Liver (tissue), 8 donors: ENCODE measurements at regions not wholly inside any gene's neighbourhood (a gene's known extent, or its start where the extent isn't known, plus 50 kb on each side); places are given as distances from the start of the nearest gene placed in this dataset.

Experiments used
- DNase-seq: peaks from one replicate; pipeline ENCODE4 v3.0.0-alpha.2; 2017; ENCODE audit warnings: low spot score
- H3K27ac ChIP-seq, 2 donors: one replicate each; pipeline ENCODE4 v1.7.0; 2013; ENCODE audit warnings: inconsistent platforms in 2 of 2, low read length in 2 of 2, control low read depth in 1 of 2, low read depth in 1 of 2, mild to moderate bottlenecking in 1 of 2
- H3K27me3 ChIP-seq, 4 donors: one replicate each; pipeline versions ENCODE4 v1.6.1 to v1.7.0; 2013; ENCODE audit warnings: low read length in 3 of 4, inconsistent platforms in 1 of 4, mild to moderate bottlenecking in 1 of 4, moderate library complexity in 1 of 4; ENCODE audit not compliant: control insufficient read depth in 4 of 4, insufficient read depth in 4 of 4
- H3K36me3 ChIP-seq, 4 donors: one replicate each; pipeline versions ENCODE4 v1.6.1 to v1.7.0; 2013; ENCODE audit warnings: low read length in 3 of 4, mild to moderate bottlenecking in 3 of 4, low read depth in 1 of 4, moderate library complexity in 1 of 4; ENCODE audit not compliant: control insufficient read depth in 4 of 4, insufficient read depth in 3 of 4
- H3K4me1 ChIP-seq, 4 donors: one replicate each; pipeline versions ENCODE4 v1.6.1 to v1.7.0; 2013; ENCODE audit warnings: low read length in 3 of 4, mild to moderate bottlenecking in 3 of 4, moderate library complexity in 1 of 4; ENCODE audit not compliant: control insufficient read depth in 4 of 4, insufficient read depth in 4 of 4
- H3K4me3 ChIP-seq, 3 donors: one replicate each; pipeline versions ENCODE4 v1.6.1 to v1.7.0; 2013; ENCODE audit warnings: low read length in 3 of 3, control low read depth in 1 of 3, low read depth in 1 of 3, mild to moderate bottlenecking in 1 of 3
- H3K9ac ChIP-seq, 2 donors: one replicate each; pipeline ENCODE4 v1.7.0; 2013; ENCODE audit warnings: low read length in 2 of 2, mild to moderate bottlenecking in 2 of 2, moderate library complexity in 2 of 2, control low read depth in 1 of 2, low read depth in 1 of 2
- H3K9me3 ChIP-seq, 4 donors: one replicate each; pipeline versions ENCODE4 v1.6.1 to v1.7.0; 2013; ENCODE audit warnings: low read length in 3 of 4; ENCODE audit not compliant: control insufficient read depth in 4 of 4
- EGR1 ChIP-seq, 2 donors: IDR thresholded peaks; 2 replicates each; pipeline ENCODE4 v1.6.1; 2016 to 2018; ENCODE audit warnings: antibody characterized with exemption in 2 of 2, low read depth in 2 of 2
- FOXA1 ChIP-seq: IDR thresholded peaks from 2 replicates; pipeline ENCODE4 v1.6.1; 2016; ENCODE audit warnings: antibody characterized with exemption
- FOXA2 ChIP-seq: IDR thresholded peaks from 2 replicates; pipeline ENCODE4 v1.6.1; 2016; ENCODE audit warnings: antibody characterized with exemption
- GABPA ChIP-seq, 2 donors: IDR thresholded peaks in 1 of 2; conservative IDR thresholded peaks in 1 of 2; 2 replicates each; pipeline ENCODE4 v1.6.1; 2016; ENCODE audit warnings: antibody characterized with exemption in 2 of 2, mild to moderate bottlenecking in 1 of 2, moderate library complexity in 1 of 2
- HNF4A ChIP-seq, 2 donors: conservative IDR thresholded peaks; 2 replicates each; pipeline ENCODE4 v1.6.1; 2016; ENCODE audit warnings: antibody characterized with exemption in 2 of 2, mild to moderate bottlenecking in 2 of 2
- HNF4G ChIP-seq: IDR thresholded peaks from 2 replicates; pipeline ENCODE4 v1.6.1; 2016; ENCODE audit warnings: antibody characterized with exemption
- JUND ChIP-seq, 2 donors: IDR thresholded peaks; 2 replicates each; pipeline ENCODE4 v1.6.1; 2016; ENCODE audit warnings: antibody characterized with exemption in 2 of 2
- NR2F2 ChIP-seq: IDR thresholded peaks from 2 replicates; pipeline ENCODE4 v1.6.1; 2016; ENCODE audit warnings: antibody characterized with exemption
- RAD21 ChIP-seq, 2 donors: IDR thresholded peaks; 2 replicates each; pipeline ENCODE4 v1.6.1; 2016; ENCODE audit warnings: antibody characterized with exemption in 2 of 2, mild to moderate bottlenecking in 2 of 2
- RXRA ChIP-seq, 2 donors: IDR thresholded peaks; 2 replicates each; pipeline ENCODE4 v1.6.1; 2017 to 2018; ENCODE audit warnings: antibody characterized with exemption in 2 of 2, mild to moderate bottlenecking in 1 of 2
- TAF1 ChIP-seq: conservative IDR thresholded peaks from 2 replicates; pipeline ENCODE4 v1.6.1; 2016; ENCODE audit warnings: antibody characterized with exemption, mild to moderate bottlenecking
- WGBS: extraction: QIAGEN DNeasy Blood & Tissue Kit; methylation state at CpG from one replicate; pipeline ENCODE4 v1.1.7; 2013; 5-methylcytosine and 5-hydroxymethylcytosine counted together
- TF ChIP-seq, protein P1 (sequence below): IDR thresholded peaks from 2 replicates; pipeline ENCODE4 v1.6.1; 2016; ENCODE audit warnings: antibody characterized with exemption
- TF ChIP-seq, protein P2 (sequence below): IDR thresholded peaks from 2 replicates; pipeline ENCODE4 v1.6.1; 2016; ENCODE audit warnings: antibody characterized with exemption
- TF ChIP-seq, protein P3 (sequence below): IDR thresholded peaks from 2 replicates; pipeline ENCODE4 v1.6.1; 2016; ENCODE audit warnings: antibody characterized with exemption, mild to moderate bottlenecking
- TF ChIP-seq, protein P4 (sequence below): fragments of 150-350 bp; IDR thresholded peaks from 2 replicates; pipeline ENCODE4 v1.5.1; 2017; ENCODE audit warnings: improper control_type of control experiment, low read depth, low read length; ENCODE audit not compliant: missing input control
- donor health status: healthy.
- donor health status: healthy.
- donor health status: healthy.
- donor health status: healthy.
- donor health status: healthy.

DNA sequence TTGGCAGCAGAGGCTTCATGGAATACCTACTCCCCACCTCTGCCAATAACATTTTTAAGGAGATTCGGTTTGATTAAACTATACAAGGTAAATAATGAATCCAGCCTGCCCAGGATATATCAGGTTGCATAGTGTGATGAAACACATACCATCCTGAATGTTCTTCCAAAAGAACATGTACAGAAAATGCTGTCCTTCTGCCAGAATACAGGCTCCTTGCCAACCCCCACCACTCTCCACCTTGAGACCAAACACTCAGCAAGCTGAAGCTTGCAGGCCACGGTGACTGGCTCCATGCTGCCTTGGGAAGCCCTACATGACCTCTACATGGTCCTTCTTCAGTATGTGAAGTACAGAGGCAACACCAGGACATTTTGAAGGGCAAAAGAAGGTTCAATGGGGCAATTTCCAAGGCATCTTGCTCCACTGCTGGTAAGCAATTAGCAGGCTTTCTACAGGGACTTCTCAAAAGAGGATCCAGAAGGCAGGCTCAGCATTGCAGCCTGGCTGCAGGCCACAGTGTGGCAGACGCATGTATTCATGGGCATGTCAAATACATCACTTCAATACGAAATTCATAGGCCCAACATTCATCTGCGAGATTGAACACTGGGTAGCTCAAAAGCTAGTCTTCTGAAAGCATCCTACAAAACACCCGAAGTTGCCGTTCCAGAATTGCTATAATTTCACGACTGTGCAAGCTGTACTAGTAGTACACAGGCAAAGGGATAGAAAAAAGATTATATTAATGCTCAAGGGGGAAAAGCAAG, 62.4 kb upstream of the SERP2 start:
- 77% methylated on average over 8 of the region's 8 CpGs for WGBS
- Histone ChIP-seq H3K9ac (no peak overlapping the region), H3K36me3 (no peaks in the 10 kb centered on the region), H3K27ac (no peak overlapping the region), H3K4me3 (no peak overlapping the region), H3K9me3 (no peaks in the 10 kb centered on the region), H3K4me1 (peaks cover 0 to 9% (median 3%) of the 10 kb centered on the region in 4 donors), H3K27me3 (no peaks in the 10 kb centered on the region)
- TF ChIP-seq, protein P1, sequence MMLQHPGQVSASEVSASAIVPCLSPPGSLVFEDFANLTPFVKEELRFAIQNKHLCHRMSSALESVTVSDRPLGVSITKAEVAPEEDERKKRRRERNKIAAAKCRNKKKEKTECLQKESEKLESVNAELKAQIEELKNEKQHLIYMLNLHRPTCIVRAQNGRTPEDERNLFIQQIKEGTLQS: no peak
- no peak for TF ChIP-seq TAF1
- no peak for TF ChIP-seq FOXA2
- no peak for TF ChIP-seq GABPA (IDR thresholded peaks at IDR 0.05 in 1 of 2, conservative IDR thresholded peaks at IDR 0.05 in 1 of 2)
- TF ChIP-seq HNF4G: no peak
- TF ChIP-seq, protein P2, sequence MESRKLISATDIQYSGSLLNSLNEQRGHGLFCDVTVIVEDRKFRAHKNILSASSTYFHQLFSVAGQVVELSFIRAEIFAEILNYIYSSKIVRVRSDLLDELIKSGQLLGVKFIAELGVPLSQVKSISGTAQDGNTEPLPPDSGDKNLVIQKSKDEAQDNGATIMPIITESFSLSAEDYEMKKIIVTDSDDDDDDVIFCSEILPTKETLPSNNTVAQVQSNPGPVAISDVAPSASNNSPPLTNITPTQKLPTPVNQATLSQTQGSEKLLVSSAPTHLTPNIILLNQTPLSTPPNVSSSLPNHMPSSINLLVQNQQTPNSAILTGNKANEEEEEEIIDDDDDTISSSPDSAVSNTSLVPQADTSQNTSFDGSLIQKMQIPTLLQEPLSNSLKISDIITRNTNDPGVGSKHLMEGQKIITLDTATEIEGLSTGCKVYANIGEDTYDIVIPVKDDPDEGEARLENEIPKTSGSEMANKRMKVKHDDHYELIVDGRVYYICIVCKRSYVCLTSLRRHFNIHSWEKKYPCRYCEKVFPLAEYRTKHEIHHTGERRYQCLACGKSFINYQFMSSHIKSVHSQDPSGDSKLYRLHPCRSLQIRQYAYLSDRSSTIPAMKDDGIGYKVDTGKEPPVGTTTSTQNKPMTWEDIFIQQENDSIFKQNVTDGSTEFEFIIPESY: no peak
- TF ChIP-seq RXRA (IDR thresholded peaks at IDR 0.05): no peak
- TF ChIP-seq RAD21 (IDR thresholded peaks at IDR 0.05): no peak
- no peak for TF ChIP-seq JUND (IDR thresholded peaks at IDR 0.05)
- TF ChIP-seq, protein P3, sequence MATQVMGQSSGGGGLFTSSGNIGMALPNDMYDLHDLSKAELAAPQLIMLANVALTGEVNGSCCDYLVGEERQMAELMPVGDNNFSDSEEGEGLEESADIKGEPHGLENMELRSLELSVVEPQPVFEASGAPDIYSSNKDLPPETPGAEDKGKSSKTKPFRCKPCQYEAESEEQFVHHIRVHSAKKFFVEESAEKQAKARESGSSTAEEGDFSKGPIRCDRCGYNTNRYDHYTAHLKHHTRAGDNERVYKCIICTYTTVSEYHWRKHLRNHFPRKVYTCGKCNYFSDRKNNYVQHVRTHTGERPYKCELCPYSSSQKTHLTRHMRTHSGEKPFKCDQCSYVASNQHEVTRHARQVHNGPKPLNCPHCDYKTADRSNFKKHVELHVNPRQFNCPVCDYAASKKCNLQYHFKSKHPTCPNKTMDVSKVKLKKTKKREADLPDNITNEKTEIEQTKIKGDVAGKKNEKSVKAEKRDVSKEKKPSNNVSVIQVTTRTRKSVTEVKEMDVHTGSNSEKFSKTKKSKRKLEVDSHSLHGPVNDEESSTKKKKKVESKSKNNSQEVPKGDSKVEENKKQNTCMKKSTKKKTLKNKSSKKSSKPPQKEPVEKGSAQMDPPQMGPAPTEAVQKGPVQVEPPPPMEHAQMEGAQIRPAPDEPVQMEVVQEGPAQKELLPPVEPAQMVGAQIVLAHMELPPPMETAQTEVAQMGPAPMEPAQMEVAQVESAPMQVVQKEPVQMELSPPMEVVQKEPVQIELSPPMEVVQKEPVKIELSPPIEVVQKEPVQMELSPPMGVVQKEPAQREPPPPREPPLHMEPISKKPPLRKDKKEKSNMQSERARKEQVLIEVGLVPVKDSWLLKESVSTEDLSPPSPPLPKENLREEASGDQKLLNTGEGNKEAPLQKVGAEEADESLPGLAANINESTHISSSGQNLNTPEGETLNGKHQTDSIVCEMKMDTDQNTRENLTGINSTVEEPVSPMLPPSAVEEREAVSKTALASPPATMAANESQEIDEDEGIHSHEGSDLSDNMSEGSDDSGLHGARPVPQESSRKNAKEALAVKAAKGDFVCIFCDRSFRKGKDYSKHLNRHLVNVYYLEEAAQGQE: no peak
- no peak for TF ChIP-seq NR2F2
- TF ChIP-seq, protein P4, sequence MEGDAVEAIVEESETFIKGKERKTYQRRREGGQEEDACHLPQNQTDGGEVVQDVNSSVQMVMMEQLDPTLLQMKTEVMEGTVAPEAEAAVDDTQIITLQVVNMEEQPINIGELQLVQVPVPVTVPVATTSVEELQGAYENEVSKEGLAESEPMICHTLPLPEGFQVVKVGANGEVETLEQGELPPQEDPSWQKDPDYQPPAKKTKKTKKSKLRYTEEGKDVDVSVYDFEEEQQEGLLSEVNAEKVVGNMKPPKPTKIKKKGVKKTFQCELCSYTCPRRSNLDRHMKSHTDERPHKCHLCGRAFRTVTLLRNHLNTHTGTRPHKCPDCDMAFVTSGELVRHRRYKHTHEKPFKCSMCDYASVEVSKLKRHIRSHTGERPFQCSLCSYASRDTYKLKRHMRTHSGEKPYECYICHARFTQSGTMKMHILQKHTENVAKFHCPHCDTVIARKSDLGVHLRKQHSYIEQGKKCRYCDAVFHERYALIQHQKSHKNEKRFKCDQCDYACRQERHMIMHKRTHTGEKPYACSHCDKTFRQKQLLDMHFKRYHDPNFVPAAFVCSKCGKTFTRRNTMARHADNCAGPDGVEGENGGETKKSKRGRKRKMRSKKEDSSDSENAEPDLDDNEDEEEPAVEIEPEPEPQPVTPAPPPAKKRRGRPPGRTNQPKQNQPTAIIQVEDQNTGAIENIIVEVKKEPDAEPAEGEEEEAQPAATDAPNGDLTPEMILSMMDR: no peak
- TF ChIP-seq FOXA1: no peak
- no peak for DNase-seq

DNA sequence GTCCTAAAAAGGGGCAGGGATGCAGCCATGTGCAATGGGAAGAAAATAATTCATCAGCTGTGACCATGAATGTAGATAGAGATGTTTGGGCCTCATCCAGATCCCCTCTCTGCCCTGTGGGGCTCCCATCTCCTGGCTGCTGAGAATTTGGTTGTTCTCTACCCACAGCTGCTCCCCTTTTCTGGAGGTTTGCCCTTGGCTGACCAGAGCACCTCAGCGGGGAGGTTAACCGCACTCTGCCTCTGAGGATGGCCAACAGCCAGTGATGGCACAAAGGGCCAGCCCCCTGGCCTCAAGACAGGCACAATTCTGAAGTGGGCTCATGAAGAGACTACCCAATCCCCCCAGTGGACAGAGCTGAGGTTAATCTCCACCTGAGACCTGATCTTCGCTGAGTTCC, 61.5 kb upstream of the SERP2 start:
- H3K27me3 ChIP-seq: no peaks in the 10 kb centered on the region
- no peak for DNase-seq
- no peak overlapping the region for H3K27ac ChIP-seq
- TF ChIP-seq HNF4A (conservative IDR thresholded peaks at IDR 0.05): no peak
- no peak for TF ChIP-seq EGR1 (IDR thresholded peaks at IDR 0.05; ENCODE audit: low read depth in 2 of 2)
- TF ChIP-seq, protein P4: no peak
- no peak for TF ChIP-seq FOXA2
- H3K4me1 ChIP-seq: peaks cover 0 to 3% (median 0%) of the 10 kb centered on the region in 4 donors
- H3K36me3 ChIP-seq: no peaks in the 10 kb centered on the region
- H3K4me3 ChIP-seq: no peak overlapping the region
- WGBS: 97% methylated on average over 3 of the region's 3 CpGs
- no peak overlapping the region for H3K9ac ChIP-seq
- H3K9me3 ChIP-seq: no peaks in the 10 kb centered on the region
